ENCODE measurements at regions not wholly inside any gene's neighbourhood (a gene's known extent, or its start where the extent isn't known, plus 50 kb on each side); places are given as distances from the start of the nearest gene placed in this dataset.

DNA sequence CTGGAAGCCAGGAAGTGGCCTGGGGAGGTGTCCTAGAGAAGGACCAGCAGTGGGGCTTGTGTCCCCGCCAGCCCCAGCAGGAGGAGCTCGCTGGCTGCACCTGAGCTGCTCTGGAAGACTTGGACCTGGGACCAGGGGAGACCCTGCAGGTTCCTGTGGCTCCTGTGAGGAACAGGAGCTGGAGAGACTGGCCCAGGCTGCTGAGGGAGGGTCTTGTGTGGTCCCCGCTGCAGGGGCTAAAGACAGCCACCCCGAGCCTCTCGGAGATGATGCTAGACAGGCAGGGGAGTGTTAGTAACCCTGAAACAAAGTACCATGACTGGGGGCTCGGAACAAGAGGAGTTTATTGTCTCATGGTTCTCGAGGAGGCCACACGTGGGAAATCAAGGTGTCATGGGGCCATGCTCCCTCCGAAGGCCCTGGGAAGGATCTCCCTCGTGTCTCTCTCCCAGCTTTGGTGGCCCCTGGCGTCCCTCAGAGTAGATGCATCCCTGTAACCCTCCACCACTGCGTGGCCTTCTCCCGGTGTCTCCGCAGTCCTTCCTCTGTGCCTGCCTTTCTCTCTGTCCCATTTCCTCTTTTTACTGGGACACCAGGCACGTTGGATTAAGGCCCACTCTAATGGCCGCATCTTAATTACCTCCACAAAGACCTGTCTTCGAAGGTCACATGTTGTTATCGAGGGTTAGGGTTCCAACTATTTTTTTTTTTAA, 348.4 kb downstream of the GLRX3 start:
- no peaks in the 10 kb centered on the region for H3K36me3 ChIP-seq (ENCODE audit: insufficient read depth, low read length)
- H3K9me2 ChIP-seq (ENCODE audit: low read depth, low read length) = no peaks in the 10 kb centered on the region
- H3K9me3 ChIP-seq (ENCODE audit: low read length) = no peaks in the 10 kb centered on the region
- no peak overlapping the region for H2AFZ ChIP-seq (ENCODE audit: low read length)
- H3K27ac ChIP-seq (ENCODE audit: low read depth, low read length, poor library complexity, severe bottlenecking) = no peak overlapping the region
- H4K20me1 ChIP-seq (ENCODE audit: insufficient read depth, low read length) = no peaks in the 10 kb centered on the region
- H3K4me1 ChIP-seq (ENCODE audit: insufficient read depth, low read length, severe bottlenecking) = no peaks in the 10 kb centered on the region
- H3K4me3 ChIP-seq (ENCODE audit: low read depth, low read length, poor library complexity, severe bottlenecking) = no peak overlapping the region
- no peak overlapping the region for H3K4me2 ChIP-seq (ENCODE audit: low read length)
- H3F3A ChIP-seq (ENCODE audit: insufficient read depth, low read length) = no peaks in the 10 kb centered on the region
- no peaks in the 10 kb centered on the region for H3K79me2 ChIP-seq (ENCODE audit: insufficient read depth, low read length)
- TF ChIP-seq EZH2 (IDR thresholded peaks at IDR 0.05; ENCODE audit: borderline replicate concordance, low read length) = no peak
- no peak for TF ChIP-seq CTCF (IDR thresholded peaks at IDR 0.05; ENCODE audit: low read length)
- H3K9ac ChIP-seq (ENCODE audit: low read length) = no peak overlapping the region
- H3K27me3 ChIP-seq (ENCODE audit: insufficient read depth, low read length) = no peaks in the 10 kb centered on the region

DNA sequence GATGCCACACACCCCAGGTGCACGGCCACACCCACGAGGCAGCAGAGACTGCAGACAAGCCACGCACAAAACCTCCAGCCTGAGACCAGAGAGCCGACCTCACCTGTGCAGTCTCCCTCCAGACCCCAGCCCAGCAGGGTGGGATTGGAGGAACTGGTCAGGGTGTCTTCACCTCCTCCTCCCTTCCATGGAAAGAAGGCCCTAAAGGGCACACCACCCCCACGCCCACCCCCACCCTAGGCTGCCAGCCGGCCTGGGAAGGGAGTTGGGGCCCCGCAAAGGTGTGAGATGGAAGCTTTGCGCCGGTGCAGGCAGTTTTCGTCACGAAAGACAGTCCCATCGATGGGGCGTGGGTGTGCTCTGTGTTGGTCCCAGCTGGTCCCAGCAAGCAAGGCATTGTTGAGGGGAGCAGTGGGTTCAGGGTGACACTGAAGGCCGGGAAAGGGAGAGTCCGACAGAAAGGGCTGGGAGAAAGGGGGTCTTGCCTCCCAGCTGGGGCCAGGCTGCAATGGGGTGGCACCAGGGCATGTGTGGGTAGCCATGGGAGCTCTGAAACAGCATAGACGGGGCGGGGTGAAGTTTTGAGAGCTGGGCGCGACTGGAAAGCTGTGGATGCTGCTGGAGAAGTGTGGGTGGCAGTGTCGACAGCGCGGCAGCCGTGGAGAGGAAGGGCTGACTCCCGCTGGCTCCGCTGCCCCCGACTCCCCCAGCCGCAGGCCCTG, 349.2 kb downstream of the GLRX3 start:
- H2AFZ ChIP-seq (ENCODE audit: low read length) = no peak overlapping the region
- H3K9me2 ChIP-seq (ENCODE audit: low read depth, low read length) = no peaks in the 10 kb centered on the region
- no peak overlapping the region for H3K9ac ChIP-seq (ENCODE audit: low read length)
- no peaks in the 10 kb centered on the region for H3K36me3 ChIP-seq (ENCODE audit: insufficient read depth, low read length)
- H3K4me3 ChIP-seq (ENCODE audit: low read depth, low read length, poor library complexity, severe bottlenecking) = no peak overlapping the region
- no peaks in the 10 kb centered on the region for H3K27me3 ChIP-seq (ENCODE audit: insufficient read depth, low read length)
- H3K27ac ChIP-seq (ENCODE audit: low read depth, low read length, poor library complexity, severe bottlenecking) = no peak overlapping the region
- TF ChIP-seq CTCF (IDR thresholded peaks at IDR 0.05; ENCODE audit: low read length) (no peak), EZH2 (IDR thresholded peaks at IDR 0.05; ENCODE audit: borderline replicate concordance, low read length) (no peak)
- H4K20me1 ChIP-seq (ENCODE audit: insufficient read depth, low read length) = no peaks in the 10 kb centered on the region
- no peaks in the 10 kb centered on the region for H3F3A ChIP-seq (ENCODE audit: insufficient read depth, low read length)
- H3K4me1 ChIP-seq (ENCODE audit: insufficient read depth, low read length, severe bottlenecking) = no peaks in the 10 kb centered on the region
- no peaks in the 10 kb centered on the region for H3K9me3 ChIP-seq (ENCODE audit: low read length)
- no peak overlapping the region for H3K4me2 ChIP-seq (ENCODE audit: low read length)
- no peaks in the 10 kb centered on the region for H3K79me2 ChIP-seq (ENCODE audit: insufficient read depth, low read length)

DNA sequence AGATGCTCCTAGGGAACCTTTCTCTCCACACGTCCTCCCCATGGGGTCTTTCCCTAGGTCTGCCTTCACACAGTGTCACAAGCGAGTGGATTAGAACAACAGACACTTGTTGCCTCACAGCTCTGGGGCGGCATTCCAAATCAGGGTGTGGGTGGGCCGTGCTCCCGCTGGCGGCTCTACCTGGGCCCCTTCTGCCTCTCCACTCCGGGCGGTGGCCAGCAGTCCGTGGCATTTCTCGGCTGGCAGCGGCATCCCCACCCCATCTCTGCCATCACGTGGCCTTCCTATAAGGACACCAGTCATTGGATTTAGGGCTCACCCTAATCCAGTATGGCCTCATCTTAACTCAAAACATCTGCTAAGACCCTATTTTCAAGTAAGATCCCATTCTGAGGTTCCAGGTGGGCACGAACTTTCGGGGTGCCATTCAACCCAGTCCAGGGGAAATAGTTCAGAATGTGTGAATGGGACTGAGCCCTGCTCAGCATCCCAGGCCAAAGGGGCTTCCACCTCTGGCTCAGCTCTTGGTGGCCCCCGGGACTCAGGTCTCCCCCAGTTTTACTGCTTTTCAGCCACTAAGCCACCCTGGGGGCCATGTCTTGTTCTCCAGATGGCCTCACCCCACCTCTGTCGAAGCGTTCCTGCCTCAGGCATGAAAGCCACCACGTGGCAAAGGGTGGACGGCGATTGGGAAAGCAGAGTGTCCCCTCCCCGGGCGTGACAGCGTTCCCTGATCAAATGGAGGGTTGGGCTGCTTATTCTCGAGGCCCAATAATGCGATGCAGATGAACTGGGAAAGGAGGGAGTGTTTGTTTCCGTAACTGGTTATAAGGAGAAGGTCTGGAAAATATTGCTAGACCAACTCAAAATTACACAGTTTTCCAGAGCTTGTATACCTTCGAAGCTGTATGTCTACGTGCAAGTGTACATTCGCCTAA, 350.0 kb downstream of the GLRX3 start:
- H3K27me3 ChIP-seq (ENCODE audit: insufficient read depth, low read length) = no peaks in the 10 kb centered on the region
- H4K20me1 ChIP-seq (ENCODE audit: insufficient read depth, low read length) = no peaks in the 10 kb centered on the region
- no peak overlapping the region for H3K27ac ChIP-seq (ENCODE audit: low read depth, low read length, poor library complexity, severe bottlenecking)
- no peaks in the 10 kb centered on the region for H3K9me2 ChIP-seq (ENCODE audit: low read depth, low read length)
- no peaks in the 10 kb centered on the region for H3K79me2 ChIP-seq (ENCODE audit: insufficient read depth, low read length)
- H3F3A ChIP-seq (ENCODE audit: insufficient read depth, low read length) = no peaks in the 10 kb centered on the region
- TF ChIP-seq CTCF (IDR thresholded peaks at IDR 0.05; ENCODE audit: low read length) (no peak), EZH2 (IDR thresholded peaks at IDR 0.05; ENCODE audit: borderline replicate concordance, low read length) (no peak)
- H3K36me3 ChIP-seq (ENCODE audit: insufficient read depth, low read length) = no peaks in the 10 kb centered on the region
- H3K4me3 ChIP-seq (ENCODE audit: low read depth, low read length, poor library complexity, severe bottlenecking) = no peak overlapping the region
- H3K4me2 ChIP-seq (ENCODE audit: low read length) = no peak overlapping the region
- H3K9ac ChIP-seq (ENCODE audit: low read length) = no peak overlapping the region
- no peaks in the 10 kb centered on the region for H3K9me3 ChIP-seq (ENCODE audit: low read length)
- H3K4me1 ChIP-seq (ENCODE audit: insufficient read depth, low read length, severe bottlenecking) = no peaks in the 10 kb centered on the region
- no peak overlapping the region for H2AFZ ChIP-seq (ENCODE audit: low read length)
